Ishikawa (cell line): ENCODE measurements at regions not wholly inside any gene's neighbourhood (a gene's known extent, or its start where the extent isn't known, plus 50 kb on each side); places are given as distances from the start of the nearest gene placed in this dataset.

Source experiments
- CEBPB ChIP-seq: IDR thresholded peaks from 2 replicates; pipeline ENCODE4 v1.6.1; 2012
- CREB1 ChIP-seq: IDR thresholded peaks from 2 replicates; pipeline ENCODE4 v1.6.1; 2012; ENCODE audit warnings: low read depth
- EGR1 ChIP-seq: IDR thresholded peaks from 2 replicates; pipeline ENCODE4 v1.6.1; 2012
- EP300 ChIP-seq: IDR thresholded peaks from 2 replicates; pipeline ENCODE4 v1.6.1; 2012; ENCODE audit warnings: borderline replicate concordance
- FOXM1 ChIP-seq: IDR thresholded peaks from 2 replicates; pipeline ENCODE4 v1.6.1; 2012; ENCODE audit warnings: low read depth, borderline replicate concordance
- NFIC ChIP-seq: IDR thresholded peaks from 2 replicates; pipeline ENCODE4 v1.6.1; 2012
- RAD21 ChIP-seq: IDR thresholded peaks from 2 replicates; pipeline ENCODE4 v1.6.1; 2012; ENCODE audit warnings: low read depth
- TAF1 ChIP-seq: IDR thresholded peaks from 2 replicates; pipeline ENCODE4 v1.6.1; 2012; ENCODE audit warnings: low read depth, mild to moderate bottlenecking
- TCF12 ChIP-seq: IDR thresholded peaks from 2 replicates; pipeline ENCODE4 v1.6.1; 2012; ENCODE audit warnings: low read depth
- TEAD4 ChIP-seq: IDR thresholded peaks from 2 replicates; pipeline ENCODE4 v1.6.1; 2012
- YY1 ChIP-seq: IDR thresholded peaks from 2 replicates; pipeline ENCODE4 v1.6.1; 2012; ENCODE audit warnings: low read depth
- ZBTB7A ChIP-seq: IDR thresholded peaks from 2 replicates; pipeline ENCODE4 v1.6.1; 2012; ENCODE audit warnings: low read depth
- TF ChIP-seq, protein P1 (sequence below): IDR thresholded peaks from 2 replicates; pipeline ENCODE4 v1.6.1; 2012
- TF ChIP-seq, protein P2 (sequence below): IDR thresholded peaks from 2 replicates; pipeline ENCODE4 v1.6.1; 2012
- TF ChIP-seq, protein P3 (sequence below): IDR thresholded peaks from 2 replicates; pipeline ENCODE4 v1.6.1; 2012; ENCODE audit warnings: low read depth, mild to moderate bottlenecking

DNA sequence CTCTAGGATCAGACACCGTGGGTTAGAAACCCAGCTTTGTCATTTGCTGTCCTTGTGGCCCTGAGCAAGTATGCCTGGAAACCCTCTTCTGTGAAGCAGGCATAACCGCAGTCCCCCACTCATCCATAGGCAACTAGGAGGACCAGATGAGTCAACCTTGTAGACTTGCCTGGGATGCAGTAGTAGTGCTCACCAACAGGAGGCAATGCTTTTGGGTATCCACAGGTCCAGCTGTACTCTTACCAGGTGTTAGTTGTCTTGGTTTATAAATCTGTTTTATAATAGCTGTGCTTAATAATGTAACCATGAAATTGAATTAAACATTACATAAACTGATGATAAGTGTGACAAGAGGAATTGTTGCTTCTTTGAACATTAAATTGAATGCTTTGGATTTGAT, 389.3 kb downstream of the IL20RB start:
- TF ChIP-seq EP300 (no peak), TEAD4 (no peak), TAF1 (no peak)
- TF ChIP-seq, protein P1, sequence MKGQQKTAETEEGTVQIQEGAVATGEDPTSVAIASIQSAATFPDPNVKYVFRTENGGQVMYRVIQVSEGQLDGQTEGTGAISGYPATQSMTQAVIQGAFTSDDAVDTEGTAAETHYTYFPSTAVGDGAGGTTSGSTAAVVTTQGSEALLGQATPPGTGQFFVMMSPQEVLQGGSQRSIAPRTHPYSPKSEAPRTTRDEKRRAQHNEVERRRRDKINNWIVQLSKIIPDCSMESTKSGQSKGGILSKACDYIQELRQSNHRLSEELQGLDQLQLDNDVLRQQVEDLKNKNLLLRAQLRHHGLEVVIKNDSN: no peak

DNA sequence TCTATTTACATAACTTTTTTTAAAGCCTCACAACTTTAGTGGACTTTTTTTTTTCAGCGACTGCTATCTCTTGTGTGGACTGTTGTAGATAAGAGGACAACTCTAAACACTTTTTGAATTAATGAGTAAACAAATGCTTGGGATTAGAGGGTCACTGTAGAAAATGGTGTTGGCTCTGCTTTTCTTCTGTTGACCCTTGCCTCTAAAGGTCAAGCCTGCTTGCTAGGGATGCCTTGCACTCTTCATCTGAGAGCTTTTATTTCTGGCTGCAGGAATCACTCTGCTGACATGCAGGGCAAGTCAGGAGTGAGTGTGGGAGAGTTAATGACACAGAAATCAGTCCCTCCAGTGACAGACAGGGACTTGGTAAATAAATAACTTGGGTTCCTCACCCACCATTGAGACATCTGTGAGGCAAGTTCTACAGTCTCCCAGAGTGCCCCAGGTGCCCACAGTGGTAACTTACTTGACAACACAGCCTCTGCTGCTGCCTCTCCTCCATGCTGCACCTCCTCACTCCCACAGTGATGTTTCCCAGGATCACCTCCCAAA, 390.1 kb downstream of the IL20RB start:
- no peak for TF ChIP-seq YY1
- no peak for TF ChIP-seq NFIC
- TF ChIP-seq CREB1: no peak
- TF ChIP-seq TEAD4: no peak
- no peak for TF ChIP-seq TAF1
- TF ChIP-seq EP300: no peak
- TF ChIP-seq ZBTB7A: no peak
- TF ChIP-seq FOXM1: no peak
- no peak for TF ChIP-seq TCF12
- no peak for TF ChIP-seq CEBPB
- TF ChIP-seq, protein P1: no peak
- TF ChIP-seq, protein P2, sequence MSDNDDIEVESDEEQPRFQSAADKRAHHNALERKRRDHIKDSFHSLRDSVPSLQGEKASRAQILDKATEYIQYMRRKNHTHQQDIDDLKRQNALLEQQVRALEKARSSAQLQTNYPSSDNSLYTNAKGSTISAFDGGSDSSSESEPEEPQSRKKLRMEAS: no peak
- no peak for TF ChIP-seq EGR1
- no peak for TF ChIP-seq RAD21
- TF ChIP-seq, protein P3, sequence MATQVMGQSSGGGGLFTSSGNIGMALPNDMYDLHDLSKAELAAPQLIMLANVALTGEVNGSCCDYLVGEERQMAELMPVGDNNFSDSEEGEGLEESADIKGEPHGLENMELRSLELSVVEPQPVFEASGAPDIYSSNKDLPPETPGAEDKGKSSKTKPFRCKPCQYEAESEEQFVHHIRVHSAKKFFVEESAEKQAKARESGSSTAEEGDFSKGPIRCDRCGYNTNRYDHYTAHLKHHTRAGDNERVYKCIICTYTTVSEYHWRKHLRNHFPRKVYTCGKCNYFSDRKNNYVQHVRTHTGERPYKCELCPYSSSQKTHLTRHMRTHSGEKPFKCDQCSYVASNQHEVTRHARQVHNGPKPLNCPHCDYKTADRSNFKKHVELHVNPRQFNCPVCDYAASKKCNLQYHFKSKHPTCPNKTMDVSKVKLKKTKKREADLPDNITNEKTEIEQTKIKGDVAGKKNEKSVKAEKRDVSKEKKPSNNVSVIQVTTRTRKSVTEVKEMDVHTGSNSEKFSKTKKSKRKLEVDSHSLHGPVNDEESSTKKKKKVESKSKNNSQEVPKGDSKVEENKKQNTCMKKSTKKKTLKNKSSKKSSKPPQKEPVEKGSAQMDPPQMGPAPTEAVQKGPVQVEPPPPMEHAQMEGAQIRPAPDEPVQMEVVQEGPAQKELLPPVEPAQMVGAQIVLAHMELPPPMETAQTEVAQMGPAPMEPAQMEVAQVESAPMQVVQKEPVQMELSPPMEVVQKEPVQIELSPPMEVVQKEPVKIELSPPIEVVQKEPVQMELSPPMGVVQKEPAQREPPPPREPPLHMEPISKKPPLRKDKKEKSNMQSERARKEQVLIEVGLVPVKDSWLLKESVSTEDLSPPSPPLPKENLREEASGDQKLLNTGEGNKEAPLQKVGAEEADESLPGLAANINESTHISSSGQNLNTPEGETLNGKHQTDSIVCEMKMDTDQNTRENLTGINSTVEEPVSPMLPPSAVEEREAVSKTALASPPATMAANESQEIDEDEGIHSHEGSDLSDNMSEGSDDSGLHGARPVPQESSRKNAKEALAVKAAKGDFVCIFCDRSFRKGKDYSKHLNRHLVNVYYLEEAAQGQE: no peak

DNA sequence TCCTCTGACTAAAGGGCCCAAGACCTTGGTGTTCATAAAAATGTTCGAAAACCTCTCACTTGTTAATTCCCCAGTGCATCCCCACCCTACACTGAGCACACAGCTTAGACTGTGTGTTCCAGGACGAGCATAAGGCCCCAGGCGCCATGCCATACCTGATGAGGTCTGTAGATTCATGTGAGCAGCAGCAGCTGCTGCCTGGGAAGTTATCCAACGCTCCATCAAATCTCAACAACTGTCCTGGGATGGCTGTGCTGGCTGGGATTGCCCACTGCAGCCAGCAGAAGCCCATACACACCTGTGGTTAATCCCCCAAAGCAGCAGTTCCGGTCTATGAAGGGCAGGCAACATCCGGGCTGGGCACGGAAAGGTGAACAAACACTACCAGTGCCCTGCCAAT, 391.2 kb downstream of the IL20RB start:
- TF ChIP-seq EP300 (no peak), YY1 (no peak), CREB1 (no peak), ZBTB7A (no peak), EGR1 (no peak), TAF1 (no peak), RAD21 (no peak), TEAD4 (no peak), NFIC (no peak)
- TF ChIP-seq, protein P1: no peak
- TF ChIP-seq, protein P3: no peak
- TF ChIP-seq, protein P2: no peak

DNA sequence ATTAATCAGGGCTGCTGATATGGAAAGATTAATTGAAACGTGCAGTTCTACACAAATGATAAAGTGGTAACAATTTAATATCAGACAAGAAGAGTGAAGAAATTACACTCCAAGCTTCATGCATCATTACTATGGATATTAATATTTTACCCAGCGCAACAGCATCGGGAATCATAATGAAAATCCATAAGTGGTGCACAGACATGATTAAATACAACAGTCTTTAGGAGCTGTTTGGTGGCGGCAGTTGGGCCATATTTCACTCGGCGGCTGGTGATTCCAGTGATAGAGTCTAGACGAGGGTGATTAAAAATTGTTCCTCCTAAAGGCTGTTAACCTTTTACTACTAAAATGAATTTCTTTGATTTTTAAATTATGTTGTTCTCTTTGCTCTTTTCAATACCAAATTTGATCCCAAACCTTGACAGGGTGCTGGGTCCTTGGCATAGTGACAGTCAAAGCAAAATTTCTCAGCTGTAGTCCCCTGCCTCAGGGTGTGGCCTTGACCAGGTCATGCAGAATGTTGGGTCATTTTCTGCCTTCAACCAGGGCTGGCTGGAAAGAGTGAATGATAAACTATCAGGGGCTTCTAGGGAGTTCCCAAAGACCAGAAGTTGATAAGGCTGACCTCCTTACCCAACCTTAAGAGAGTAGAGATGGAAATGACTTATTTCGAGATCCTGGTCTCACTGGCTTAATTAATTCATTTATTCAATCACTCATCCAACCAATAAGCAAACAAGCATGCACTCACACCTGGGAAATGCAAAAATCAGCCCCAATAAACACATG, 392.0 kb downstream of the IL20RB start:
- TF ChIP-seq RAD21: no peak
- TF ChIP-seq, protein P2: no peak
- no peak for TF ChIP-seq TEAD4
- TF ChIP-seq YY1: no peak
- TF ChIP-seq EP300: no peak
- no peak for TF ChIP-seq TCF12
- TF ChIP-seq NFIC: no peak

DNA sequence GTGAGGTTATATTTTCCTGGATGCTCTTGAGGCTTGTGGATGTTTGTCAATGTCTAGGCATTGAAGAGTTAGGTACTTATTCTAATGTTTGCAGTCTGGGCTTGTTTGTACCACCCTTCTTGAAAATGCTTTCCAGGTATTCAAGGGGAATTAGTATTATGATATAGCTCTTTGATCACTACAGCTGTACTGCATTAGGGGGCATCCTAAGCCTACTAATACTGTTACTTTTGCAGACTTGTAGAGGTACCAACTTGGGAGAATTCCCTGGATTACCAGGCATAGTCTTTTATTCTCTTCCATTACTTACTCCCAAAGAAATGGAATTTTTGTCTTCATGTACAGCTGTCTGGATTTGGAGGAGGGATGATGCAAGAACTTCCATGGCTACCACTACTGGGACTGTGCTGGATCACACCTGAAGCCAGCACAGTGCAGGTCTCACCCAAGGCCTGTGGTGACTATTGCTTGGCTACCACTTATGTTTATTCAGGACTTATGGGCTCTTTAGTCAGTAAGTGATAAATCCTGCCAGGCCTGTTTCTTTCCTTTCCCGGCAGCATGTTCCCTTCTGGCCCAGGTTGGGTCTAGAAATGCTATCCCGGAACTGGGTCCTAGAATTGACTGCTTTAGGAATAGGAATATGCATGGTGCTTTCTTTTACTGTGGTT, 402.9 kb downstream of the IL20RB start:
- no peak for TF ChIP-seq TEAD4
- no peak for TF ChIP-seq ZBTB7A
- TF ChIP-seq YY1: no peak
- no peak for TF ChIP-seq RAD21
